GM18867 (cell line): ENCODE measurements at regions not wholly inside any gene's neighbourhood (a gene's known extent, or its start where the extent isn't known, plus 50 kb on each side); places are given as distances from the start of the nearest gene placed in this dataset.
"Not testable (repeated sequence)": the region's sequence is repeated elsewhere in the genome, so short reads cannot be mapped to it uniquely, and the experiment has no call there.

ENCODE experiments used
- ATAC-seq: cut with Tn5 transposase; IDR thresholded peaks from one replicate; pipeline ENCODE4 v1.9.1; 2021; ENCODE audit warnings: mild to moderate bottlenecking, moderate library complexity; ENCODE audit not compliant: unreplicated experiment

DNA sequence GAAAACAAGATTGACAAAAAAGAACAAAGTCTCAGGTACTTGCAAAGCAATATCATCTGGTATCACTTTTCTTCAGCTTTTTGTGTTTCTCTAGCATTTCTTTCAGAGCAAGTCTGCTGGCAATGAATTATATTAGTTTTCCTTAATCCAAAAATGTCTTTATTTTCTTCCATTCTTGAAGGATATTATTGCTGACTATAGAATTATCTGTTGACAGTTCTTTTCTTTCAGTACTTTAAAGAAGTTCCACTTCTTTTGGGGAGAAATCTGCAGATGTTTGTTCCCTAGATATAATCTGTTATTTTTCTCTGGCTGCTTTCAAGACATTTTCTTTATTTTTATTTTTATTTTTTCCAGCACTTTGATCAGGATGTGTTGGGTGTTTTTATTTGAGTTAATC lies 161.8 kb upstream of the SPRED2 start:
- ATAC-seq = no peak

DNA sequence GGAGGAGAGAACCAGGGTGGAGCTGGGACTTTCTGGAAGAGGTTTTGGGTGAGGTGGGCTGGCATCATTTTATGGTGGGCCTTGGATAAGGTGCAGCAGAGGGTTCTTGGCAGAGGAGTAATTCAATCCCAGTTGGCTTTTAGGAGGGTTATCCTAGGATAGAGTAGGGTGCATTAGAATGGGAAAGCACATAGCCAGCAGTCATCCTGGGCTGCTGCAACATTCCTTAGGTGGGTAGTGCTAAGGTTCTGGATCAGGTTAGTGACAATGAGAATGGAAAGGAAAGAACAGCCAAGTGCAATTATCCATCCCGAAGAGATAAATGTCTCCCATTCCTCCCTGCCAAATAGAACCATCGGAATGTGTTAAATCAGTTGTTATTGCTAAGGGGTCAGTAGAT lies 157.3 kb upstream of the SPRED2 start:
- ATAC-seq = no peak

DNA sequence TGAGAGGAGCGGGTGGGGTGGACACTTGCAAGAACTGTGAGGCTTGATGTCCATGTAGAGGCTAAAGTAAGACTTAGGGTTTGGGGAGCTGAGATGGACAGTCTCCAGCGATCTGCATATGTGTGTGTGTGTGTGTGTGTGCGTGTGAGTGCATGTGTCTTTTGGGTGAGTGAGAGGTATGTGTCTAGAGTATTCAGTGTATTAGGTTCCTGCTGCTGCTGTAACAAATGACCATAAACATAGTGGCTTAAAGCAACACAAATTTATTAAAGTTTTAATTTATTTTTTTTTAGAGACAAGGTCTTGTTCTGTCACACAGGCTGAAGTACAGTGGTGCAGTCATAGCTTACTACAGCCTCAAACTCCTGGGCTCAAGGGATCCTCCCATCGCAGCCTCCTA lies 155.4 kb upstream of the SPRED2 start:
- ATAC-seq = no peak

- no peak for ATAC-seq
These were observed 154.1 kb upstream of the SPRED2 start for GRCh38 chr2:65586516-65586915.

DNA sequence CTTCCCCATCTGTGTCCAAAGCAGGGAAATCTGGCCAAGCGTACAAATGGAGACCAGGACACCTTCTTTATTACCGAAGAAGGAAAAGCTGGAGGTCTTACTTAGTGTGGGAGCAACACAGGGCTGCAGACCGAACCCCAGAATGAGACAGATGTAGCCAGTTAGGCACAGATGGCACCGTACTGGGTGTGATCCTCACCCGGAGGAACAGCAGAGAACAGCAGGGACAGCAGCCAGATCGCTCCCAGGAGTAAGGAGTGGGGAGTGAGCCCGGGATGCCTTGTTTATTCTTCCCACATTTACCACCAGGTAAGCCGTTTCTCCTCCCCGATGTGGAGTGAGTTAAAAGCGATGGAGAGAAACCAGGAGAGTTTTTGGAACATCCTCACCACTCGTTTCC lies 150.7 kb upstream of the SPRED2 start:
- ATAC-seq = no peak

DNA sequence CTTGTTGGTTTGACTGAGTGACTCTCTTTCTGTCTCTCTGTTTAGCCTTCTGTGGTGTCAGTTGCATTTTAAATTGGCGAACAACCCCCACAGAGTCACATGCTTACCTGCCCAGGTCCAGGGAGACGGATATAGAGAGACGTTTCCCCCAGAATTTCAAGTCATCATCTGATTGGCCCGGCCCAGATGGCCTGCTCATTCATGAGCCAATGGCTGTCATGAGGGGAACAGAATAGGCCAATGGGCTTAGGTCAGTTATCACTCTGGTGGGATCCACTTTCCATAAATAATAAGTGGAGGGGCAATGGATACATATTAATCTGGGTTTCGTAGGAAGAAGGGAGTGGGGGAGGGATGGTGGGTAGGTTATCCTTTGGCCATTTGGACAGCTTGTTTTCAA lies 150.0 kb upstream of the SPRED2 start:
- no peak for ATAC-seq

- no peak for ATAC-seq
These were observed 148.4 kb upstream of the SPRED2 start for GRCh38 chr2:65580824-65581223.

DNA sequence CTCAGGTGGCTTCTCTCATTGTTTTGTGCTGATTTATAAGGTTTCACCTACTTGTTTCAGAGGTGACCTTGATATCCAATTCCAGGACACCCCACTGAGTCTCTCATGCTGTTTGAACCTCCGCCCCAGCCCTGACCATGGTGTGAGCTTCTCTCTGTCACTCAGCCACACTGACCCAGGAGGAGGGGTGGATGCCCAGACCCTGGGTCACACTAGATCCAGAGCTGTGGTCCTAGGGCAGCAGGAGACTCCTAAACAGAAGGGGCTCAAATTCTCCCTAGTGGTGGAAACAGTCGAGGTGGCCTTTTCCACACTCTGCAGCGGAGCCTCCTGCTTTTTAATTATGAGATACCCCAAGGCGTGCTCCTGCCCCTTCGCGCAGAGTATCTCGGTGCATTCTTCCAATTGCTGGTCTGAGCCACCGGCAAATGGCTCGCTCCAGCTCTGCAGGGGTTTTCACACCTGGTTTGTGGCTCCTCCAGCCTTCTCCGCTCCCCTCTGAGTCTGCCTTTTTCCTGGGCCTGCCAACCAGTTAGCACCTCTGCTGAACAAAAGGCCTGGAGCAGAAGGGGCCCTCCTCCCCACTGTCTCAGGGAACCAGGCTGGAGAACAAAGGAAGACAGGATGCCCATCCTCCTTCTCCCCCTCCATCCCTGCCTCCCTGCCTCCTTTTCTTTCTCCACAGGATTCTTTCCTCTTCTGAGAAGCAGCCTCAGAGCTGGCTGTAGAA lies 147.3 kb upstream of the SPRED2 start:
- no peak for ATAC-seq

DNA sequence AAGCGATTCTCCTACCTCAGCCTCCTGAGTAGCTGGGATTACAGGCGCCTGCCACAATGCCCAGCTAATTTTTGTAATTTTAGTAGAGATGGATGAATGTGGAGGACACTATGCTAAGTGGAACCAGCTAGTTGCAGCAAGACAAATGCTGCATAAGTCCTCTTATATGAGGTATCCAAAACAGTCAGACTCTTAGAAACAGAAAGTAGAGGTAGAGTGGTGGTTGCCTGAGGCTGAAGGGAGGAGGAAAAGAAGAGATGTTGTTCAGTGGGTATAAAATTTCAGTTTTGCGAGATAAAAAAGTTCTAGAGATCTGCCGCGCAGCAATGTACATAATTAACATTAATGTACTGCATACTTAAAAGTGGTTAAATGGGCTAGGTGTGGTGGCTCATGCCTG lies 145.3 kb upstream of the SPRED2 start:
- ATAC-seq = no peak

DNA sequence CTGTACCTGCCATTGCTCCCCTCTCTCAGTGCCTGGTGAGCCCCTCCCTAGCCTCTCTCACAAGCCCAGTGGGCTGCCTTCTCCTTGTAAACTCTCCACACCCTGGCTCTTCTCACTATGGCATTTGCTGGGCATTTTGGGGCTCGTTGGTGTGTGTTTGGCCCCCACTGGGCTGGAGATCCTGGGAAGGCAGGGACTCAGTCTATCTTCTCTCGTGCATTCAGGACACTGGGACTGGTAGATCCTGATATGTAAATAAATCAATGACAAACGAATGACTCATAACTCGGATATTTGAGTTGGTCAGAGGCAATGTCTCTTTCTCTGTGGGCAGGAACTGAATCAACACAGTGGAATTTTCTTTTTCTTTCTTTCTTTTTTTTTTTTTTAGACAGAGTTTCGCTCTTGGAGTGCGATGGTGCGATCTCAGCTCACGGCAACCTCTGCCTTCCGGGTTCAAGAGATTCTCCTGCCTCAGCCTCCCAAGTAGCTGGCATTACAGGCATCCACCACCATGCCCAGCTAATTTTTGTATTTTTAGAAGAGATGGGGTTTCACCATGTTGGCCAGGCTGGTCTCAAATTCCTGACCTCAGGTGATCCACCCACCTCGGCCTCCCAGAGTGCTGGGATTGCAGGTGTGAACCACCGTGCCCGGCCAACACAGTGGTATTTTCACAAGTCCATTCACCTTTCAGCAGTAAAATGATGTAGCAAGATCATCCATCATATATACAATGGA lies 144.6 kb upstream of the SPRED2 start:
- no peak for ATAC-seq

GRCh38 chr2:65576278-65576677 lies 143.9 kb upstream of the SPRED2 start:
- no peak for ATAC-seq

- no peak for ATAC-seq
These were observed 142.6 kb upstream of the SPRED2 start for GRCh38 chr2:65574993-65575392.

DNA sequence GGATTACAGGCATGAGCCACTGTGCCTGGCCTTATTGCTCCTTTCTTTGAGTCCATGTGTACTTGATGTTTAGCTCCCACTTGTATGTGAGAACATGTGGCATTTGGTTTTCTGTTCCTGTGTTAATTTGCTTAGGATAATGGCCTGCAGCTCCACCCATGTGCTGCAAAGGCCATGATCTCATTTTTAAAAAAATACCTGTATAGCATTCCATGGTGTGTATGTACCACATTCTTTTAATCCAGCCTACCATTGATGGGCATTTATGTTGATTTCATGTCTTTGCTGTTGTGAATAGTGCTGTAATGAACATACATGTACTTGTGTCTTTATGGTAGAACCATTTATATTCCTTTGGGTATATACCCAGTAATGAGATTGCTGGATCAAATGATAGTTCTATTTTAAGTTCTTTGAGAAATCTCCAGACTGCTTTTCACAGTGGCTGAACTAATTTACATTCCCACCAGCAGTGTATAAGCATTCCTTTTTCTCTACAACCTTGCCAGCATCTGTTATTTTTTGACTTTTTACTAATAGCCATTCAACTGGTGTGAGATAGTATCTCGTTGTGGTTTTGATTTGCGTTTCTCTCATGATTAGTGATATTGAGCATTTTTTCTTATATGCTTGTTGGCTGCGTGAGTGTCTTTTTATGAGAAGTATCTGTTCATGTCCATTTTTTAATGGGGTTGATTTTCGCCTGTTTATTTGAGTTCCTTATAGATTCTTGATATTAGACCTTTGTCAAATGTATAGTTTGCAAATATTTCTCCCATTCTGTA lies 136.4 kb upstream of the SPRED2 start:
- ATAC-seq = not testable (repeated sequence)

- ATAC-seq = no peak
These were observed 134.2 kb upstream of the SPRED2 start for GRCh38 chr2:65566617-65567016.

GRCh38 chr2:65565681-65566080 lies 133.3 kb upstream of the SPRED2 start:
- no peak for ATAC-seq

DNA sequence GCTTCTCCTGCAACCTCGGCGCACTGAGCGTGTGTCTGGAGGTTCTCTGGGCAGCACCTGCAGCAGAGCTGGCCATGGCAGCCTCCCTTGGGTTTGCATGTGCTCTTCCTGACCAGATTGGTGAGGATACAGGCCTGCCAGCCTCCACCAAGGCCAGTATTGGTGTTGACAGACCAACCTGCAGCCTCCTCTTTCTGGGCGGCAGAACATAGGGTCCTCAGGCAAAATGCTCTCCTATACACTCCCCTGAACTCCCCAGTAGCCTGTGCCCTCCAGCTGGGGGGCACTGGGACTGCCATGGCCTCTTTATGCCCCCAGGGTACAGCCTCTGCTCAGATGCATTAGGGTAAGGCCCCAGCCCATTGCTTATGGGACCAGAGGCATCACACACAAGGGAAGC lies 131.9 kb upstream of the SPRED2 start:
- no peak for ATAC-seq

DNA sequence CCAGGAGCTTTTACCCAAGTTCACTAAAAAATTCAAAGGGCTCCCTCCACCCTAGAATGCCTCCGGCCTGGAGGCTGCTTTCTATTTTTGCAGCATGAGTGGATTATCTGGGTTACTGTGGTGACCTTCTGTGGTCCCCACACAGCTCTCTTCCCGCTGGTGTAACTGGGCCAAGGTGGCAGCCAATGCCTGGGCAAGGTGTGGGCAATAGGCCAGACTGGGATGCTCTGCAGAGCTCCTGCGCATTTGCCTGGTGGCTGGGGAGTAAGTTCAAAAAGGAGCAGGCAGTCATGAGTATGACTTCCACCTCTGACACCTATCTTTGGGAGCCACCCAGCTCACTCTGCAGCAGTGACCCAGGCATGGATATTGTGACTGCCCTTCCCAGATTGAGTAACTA lies 130.5 kb upstream of the SPRED2 start:
- no peak for ATAC-seq

- ATAC-seq = no peak
These were observed 126.3 kb upstream of the SPRED2 start for GRCh38 chr2:65558743-65559142.

DNA sequence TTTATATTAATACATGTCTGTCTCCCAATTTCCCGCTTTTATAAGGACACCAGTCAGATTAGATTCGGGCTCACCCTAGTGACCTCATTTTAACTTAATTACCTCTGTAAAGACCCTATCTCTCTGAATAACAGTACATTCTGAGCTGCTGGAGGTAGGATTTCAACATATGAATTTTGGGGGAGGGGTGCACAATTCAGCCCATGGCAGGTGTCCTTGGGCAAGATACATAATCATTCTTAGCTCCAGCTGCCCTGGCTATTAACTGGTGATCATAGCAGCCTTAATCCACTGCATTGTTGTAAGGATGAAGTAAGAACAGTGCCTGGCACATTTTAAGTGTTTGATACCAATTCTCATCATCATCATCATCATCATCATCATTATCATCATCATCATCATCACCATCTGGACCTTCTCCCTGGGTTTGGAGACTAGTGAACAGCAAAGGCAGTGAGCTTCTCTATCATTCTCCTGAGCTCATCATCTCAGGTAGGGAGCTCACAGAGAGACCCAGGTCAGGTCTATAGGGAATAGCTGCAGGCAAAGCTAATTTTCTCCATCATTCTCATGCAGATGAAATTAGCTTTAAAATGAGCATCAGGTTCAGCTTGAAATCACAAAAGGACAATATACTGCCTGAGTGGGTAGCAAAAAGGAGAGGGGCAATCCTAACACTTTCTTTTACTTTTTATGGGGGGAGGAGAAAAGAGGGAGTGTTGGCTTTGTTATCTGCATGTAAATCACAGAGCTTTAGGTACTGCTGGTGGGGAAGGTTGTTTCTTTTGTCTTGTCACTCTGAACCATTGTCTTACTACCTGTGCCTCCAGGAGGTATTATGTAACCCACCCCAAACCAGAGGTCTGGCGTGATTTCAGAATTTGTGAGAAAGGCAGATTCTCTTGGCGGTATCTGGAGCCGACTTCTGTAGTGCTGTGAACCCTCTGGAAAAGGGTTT lies 125.5 kb upstream of the SPRED2 start:
- no peak for ATAC-seq

GRCh38 chr2:65554765-65555591 lies 122.6 kb upstream of the SPRED2 start:
- ATAC-seq = peak; percentile 59
